Keratinocyte (primary cell): ENCODE measurements at regions not wholly inside any gene's neighbourhood (a gene's known extent, or its start where the extent isn't known, plus 50 kb on each side); places are given as distances from the start of the nearest gene placed in this dataset.

Source experiments
- DNase-seq: peaks from one replicate; pipeline ENCODE4 v3.0.0-alpha.2; 2011; ENCODE audit warnings: low read depth, missing footprints, low spot score
- FAIRE-seq: peaks from 2 replicates; lab custom pipeline; 2011; peaks lifted over from hg19 to GRCh38; lab: Jason Lieb, UNC
- H2AFZ ChIP-seq: 2 replicates; pipeline ENCODE4 v1.6.0; 2012; ENCODE audit warnings: low read length, control low read depth, inconsistent platforms; ENCODE audit not compliant: control insufficient read depth
- H3K27ac ChIP-seq: 2 replicates; pipeline ENCODE4 v1.5.1; 2011; ENCODE audit warnings: low read length; ENCODE audit not compliant: control insufficient read depth, insufficient read depth
- H3K27me3 ChIP-seq: 3 replicates; pipeline ENCODE4 v1.6.0; 2011; ENCODE audit warnings: low read length; ENCODE audit not compliant: control insufficient read depth, insufficient read depth; ENCODE audit errors: extremely low read depth
- H3K36me3 ChIP-seq, 2 experiments: 2 replicates in 1 of 2; 3 replicates in 1 of 2; pipeline ENCODE4 v1.5.1; 2011; ENCODE audit warnings: low read length in 2 of 2, mild to moderate bottlenecking in 1 of 2; ENCODE audit not compliant: control insufficient read depth in 2 of 2, insufficient read depth in 2 of 2; ENCODE audit errors: extremely low read depth in 1 of 2
- H3K4me1 ChIP-seq: 3 replicates; pipeline ENCODE4 v1.5.1; 2011; ENCODE audit warnings: low read length; ENCODE audit not compliant: control insufficient read depth, insufficient read depth; ENCODE audit errors: extremely low read depth
- H3K4me2 ChIP-seq: 3 replicates; pipeline ENCODE4 v1.6.0; 2011; ENCODE audit warnings: low read depth, low read length; ENCODE audit not compliant: control insufficient read depth, insufficient read depth; ENCODE audit errors: extremely low read depth
- H3K4me3 ChIP-seq, 3 experiments: fragments of 200-600 bp in 1 of 3; sonication (generic) in 1 of 3; 2 replicates in 2 of 3; 3 replicates in 1 of 3; pipeline ENCODE4 v1.5.1; 2011 to 2016; ENCODE audit warnings: low read length in 3 of 3, mild to moderate bottlenecking in 3 of 3, control low read depth in 2 of 3, inconsistent platforms in 1 of 3, low read depth in 1 of 3, mixed read lengths in 1 of 3, mixed run types in 1 of 3, moderate library complexity in 1 of 3; ENCODE audit not compliant: control insufficient read depth in 2 of 3, insufficient read depth in 2 of 3; ENCODE audit errors: extremely low read depth in 1 of 3
- H3K79me2 ChIP-seq: 2 replicates; pipeline ENCODE4 v1.6.0; 2012; ENCODE audit warnings: low read length; ENCODE audit not compliant: control insufficient read depth, insufficient read depth
- H3K9ac ChIP-seq: 3 replicates; pipeline ENCODE4 v1.6.0; 2011; ENCODE audit warnings: low read length; ENCODE audit not compliant: control insufficient read depth, insufficient read depth; ENCODE audit errors: extremely low read depth
- H3K9me1 ChIP-seq: 3 replicates; pipeline ENCODE4 v1.6.0; 2011; ENCODE audit warnings: low read length; ENCODE audit not compliant: control insufficient read depth, insufficient read depth; ENCODE audit errors: extremely low read depth
- H3K9me3 ChIP-seq: 2 replicates; pipeline ENCODE4 v1.5.1; 2012; ENCODE audit warnings: low read depth, low read length; ENCODE audit not compliant: control insufficient read depth
- H4K20me1 ChIP-seq: 3 replicates; pipeline ENCODE4 v1.6.0; 2011; ENCODE audit warnings: low read length; ENCODE audit not compliant: control insufficient read depth, insufficient read depth; ENCODE audit errors: extremely low read depth
- CTCF ChIP-seq, 3 experiments: IDR thresholded peaks in 1 of 3; conservative IDR thresholded peaks in 1 of 3; optimal IDR thresholded peaks in 1 of 3; 2 replicates in 2 of 3; 3 replicates in 1 of 3; pipeline versions ENCODE3 to v1.5.1; 2011; ENCODE audit warnings: low read length in 3 of 3, mild to moderate bottlenecking in 3 of 3, moderate library complexity in 2 of 3, control low read depth in 1 of 3, inconsistent platforms in 1 of 3; ENCODE audit not compliant: insufficient read depth in 2 of 3; ENCODE audit errors: extremely low read depth in 1 of 3
- EZH2 ChIP-seq: IDR thresholded peaks from one replicate; pipeline ENCODE4 v1.6.1; 2012; ENCODE audit warnings: inconsistent platforms, mild to moderate bottlenecking, low read length, moderate library complexity
- dilution Hi-C: fragments of 300-500 bp; cut with MboI; formaldehyde crosslinking; loops from one replicate; pipeline ENCODE4 v1.7.0; 2020; ENCODE audit warnings: low sequenced_read_pairs; ENCODE audit not compliant: extremely low pct_ligation_motif_present

GRCh38 chr3:182713111-182713510, 80.2 kb upstream of the ATP11B start:
- TF ChIP-seq EZH2 = no peak
- no peak for TF ChIP-seq CTCF (optimal IDR thresholded peaks at IDR 0.05 in 1 of 3, IDR thresholded peaks at IDR 0.05 in 1 of 3, conservative IDR thresholded peaks at IDR 0.05 in 1 of 3; ENCODE audit: extremely low read depth in 1 of 3, insufficient read depth in 2 of 3, low read length in 3 of 3)
- no peak for FAIRE-seq

GRCh38 chr3:182713743-182714517, 79.4 kb upstream of the ATP11B start:
- Histone ChIP-seq H3K27ac (no peak overlapping the region), H3K4me2 (no peak overlapping the region), H3K9me3 (no peaks in the 10 kb centered on the region), H3K9me1 (no peaks in the 10 kb centered on the region), H4K20me1 (no peaks in the 10 kb centered on the region), H3K36me3 (no peaks in the 10 kb centered on the region), H3K4me1 (no peaks in the 10 kb centered on the region), H3K9ac (no peak overlapping the region), H3K27me3 (no peaks in the 10 kb centered on the region), H2AFZ (no peak overlapping the region), H3K79me2 (no peaks in the 10 kb centered on the region), H3K4me3 (no peak overlapping the region)
- dilution Hi-C loops = no loop called here
- no peak for TF ChIP-seq EZH2
- TF ChIP-seq CTCF (optimal IDR thresholded peaks at IDR 0.05 in 1 of 3, IDR thresholded peaks at IDR 0.05 in 1 of 3, conservative IDR thresholded peaks at IDR 0.05 in 1 of 3; ENCODE audit: extremely low read depth in 1 of 3, insufficient read depth in 2 of 3, low read length in 3 of 3) = peak in 2 of 3 experiments; percentile 54 to 66
- DNase-seq = no peak
- FAIRE-seq = peak; percentile 71

More at GRCh38 chr3:182713111-182713510, 80.2 kb upstream of the ATP11B start:
- Histone ChIP-seq H3K9me1 (no peaks in the 10 kb centered on the region), H3K36me3 (no peaks in the 10 kb centered on the region), H2AFZ (no peak overlapping the region), H3K9me3 (no peaks in the 10 kb centered on the region), H3K4me2 (no peak overlapping the region), H3K27ac (no peak overlapping the region), H3K4me3 (no peak overlapping the region), H3K79me2 (no peaks in the 10 kb centered on the region), H3K9ac (no peak overlapping the region), H3K27me3 (no peaks in the 10 kb centered on the region), H4K20me1 (no peaks in the 10 kb centered on the region), H3K4me1 (no peaks in the 10 kb centered on the region)
- dilution Hi-C loops = no loop called here
- no peak for DNase-seq
